ENCODE measurements at regions not wholly inside any gene's neighbourhood (a gene's known extent, or its start where the extent isn't known, plus 50 kb on each side); places are given as distances from the start of the nearest gene placed in this dataset.

DNA sequence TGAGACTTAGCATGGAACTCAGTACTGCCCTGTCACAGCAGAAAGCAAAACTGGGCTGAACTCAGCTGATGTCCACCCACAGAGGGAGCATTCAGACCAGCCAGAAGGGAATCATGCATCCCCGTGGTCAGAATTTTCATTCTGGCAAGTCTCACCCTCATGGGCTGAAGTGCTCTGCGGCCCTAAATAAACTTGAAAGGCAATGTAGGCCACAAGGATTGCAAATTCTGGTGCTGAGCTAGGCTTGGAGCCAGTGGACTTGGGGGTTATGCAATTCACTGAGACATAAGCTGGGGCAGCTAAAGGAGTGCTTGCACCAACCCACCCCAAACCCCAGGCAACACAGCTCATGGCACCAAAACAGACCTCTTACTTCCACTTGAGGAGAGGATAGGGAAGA lies 494.1 kb downstream of the GABRG1 start:
- FAIRE-seq = no peak
- H3K27ac ChIP-seq (ENCODE audit: insufficient read depth, low read depth, low read length) = no peak overlapping the region

More for the DNA sequence above, 494.1 kb downstream of the GABRG1 start:
- Histone ChIP-seq H3K4me2 (ENCODE audit: insufficient read depth, low read length) (no peak overlapping the region), H3K4me3 (replicated peaks in 1 of 3; ENCODE audit: insufficient read depth in 1 of 3, low read depth in 1 of 3, low read length in 3 of 3) (no peak overlapping the region), H3K27me3 (ENCODE audit: control insufficient read depth in 2 of 2, insufficient read depth in 2 of 2, low read length in 2 of 2) (no peaks in the 10 kb centered on the region), H3K79me2 (ENCODE audit: control insufficient read depth, insufficient read depth, low read length) (no peaks in the 10 kb centered on the region), H2AFZ (ENCODE audit: low read depth, low read length) (no peak overlapping the region), H3K9me1 (replicated peaks; ENCODE audit: control insufficient read depth, extremely low read depth, insufficient read depth, low read length) (no peaks in the 10 kb centered on the region), H3K36me3 (ENCODE audit: control insufficient read depth in 2 of 2, extremely low read depth in 1 of 2, insufficient read depth in 2 of 2, low read length in 2 of 2) (no peaks in the 10 kb centered on the region), H3K9me3 (replicated peaks; ENCODE audit: control insufficient read depth, insufficient read depth, low read length) (no peaks in the 10 kb centered on the region), H3K4me1 (ENCODE audit: control insufficient read depth, extremely low read depth, insufficient read depth, low read length) (no peaks in the 10 kb centered on the region), H3K9ac (replicated peaks; ENCODE audit: extremely low read depth, insufficient read depth, low read length) (no peak overlapping the region), H4K20me1 (replicated peaks; ENCODE audit: control insufficient read depth, extremely low read depth, insufficient read depth, low read length) (no peaks in the 10 kb centered on the region)
- BruUV-seq (replicated peaks) = no TSS peak
- ChIA-PET POLR2A (no interaction called here), CTCF (no interaction called here)
- intact Hi-C loops (cut with micrococcal nuclease) = no loop called here
- dilution Hi-C loops (cut with MboI; ENCODE audit: extremely low pct_ligation_motif_present, low sequenced_read_pairs) = no loop called here
- no peak for DNase-seq (ENCODE audit: low read depth, low spot score)
- TF ChIP-seq, protein P1, sequence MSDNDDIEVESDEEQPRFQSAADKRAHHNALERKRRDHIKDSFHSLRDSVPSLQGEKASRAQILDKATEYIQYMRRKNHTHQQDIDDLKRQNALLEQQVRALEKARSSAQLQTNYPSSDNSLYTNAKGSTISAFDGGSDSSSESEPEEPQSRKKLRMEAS (IDR thresholded peaks at IDR 0.05; ENCODE audit: insufficient read depth, insufficient read length) = no peak
- TF ChIP-seq, protein P2, sequence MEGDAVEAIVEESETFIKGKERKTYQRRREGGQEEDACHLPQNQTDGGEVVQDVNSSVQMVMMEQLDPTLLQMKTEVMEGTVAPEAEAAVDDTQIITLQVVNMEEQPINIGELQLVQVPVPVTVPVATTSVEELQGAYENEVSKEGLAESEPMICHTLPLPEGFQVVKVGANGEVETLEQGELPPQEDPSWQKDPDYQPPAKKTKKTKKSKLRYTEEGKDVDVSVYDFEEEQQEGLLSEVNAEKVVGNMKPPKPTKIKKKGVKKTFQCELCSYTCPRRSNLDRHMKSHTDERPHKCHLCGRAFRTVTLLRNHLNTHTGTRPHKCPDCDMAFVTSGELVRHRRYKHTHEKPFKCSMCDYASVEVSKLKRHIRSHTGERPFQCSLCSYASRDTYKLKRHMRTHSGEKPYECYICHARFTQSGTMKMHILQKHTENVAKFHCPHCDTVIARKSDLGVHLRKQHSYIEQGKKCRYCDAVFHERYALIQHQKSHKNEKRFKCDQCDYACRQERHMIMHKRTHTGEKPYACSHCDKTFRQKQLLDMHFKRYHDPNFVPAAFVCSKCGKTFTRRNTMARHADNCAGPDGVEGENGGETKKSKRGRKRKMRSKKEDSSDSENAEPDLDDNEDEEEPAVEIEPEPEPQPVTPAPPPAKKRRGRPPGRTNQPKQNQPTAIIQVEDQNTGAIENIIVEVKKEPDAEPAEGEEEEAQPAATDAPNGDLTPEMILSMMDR (IDR thresholded peaks at IDR 0.05; ENCODE audit: extremely low read depth in 1 of 2, insufficient read depth in 1 of 2, low read depth in 1 of 2, low read length in 2 of 2) = no peak
- TF ChIP-seq POLR2A (IDR thresholded peaks at IDR 0.05; ENCODE audit: low read depth, low read length) = no peak
- no peak for TF ChIP-seq FOS (IDR thresholded peaks at IDR 0.05; ENCODE audit: borderline replicate concordance, insufficient read depth, low read length)
- no peak for TF ChIP-seq POLR2AphosphoS5 (IDR thresholded peaks at IDR 0.05; ENCODE audit: insufficient read depth, low read depth, low read length)
- no peak for TF ChIP-seq MYC (IDR thresholded peaks at IDR 0.05; ENCODE audit: low read depth, low read length)
- no peak for TF ChIP-seq EZH2 (IDR thresholded peaks at IDR 0.05; ENCODE audit: borderline replicate concordance, low read depth, low read length, severe bottlenecking)
- no peak for TF ChIP-seq GATA2 (IDR thresholded peaks at IDR 0.05; ENCODE audit: insufficient read depth, insufficient read length, low read depth, low read length)
- no peak for TF ChIP-seq JUN (IDR thresholded peaks at IDR 0.05; ENCODE audit: borderline replicate concordance, insufficient read depth, insufficient read length, low read depth)

Measured in endothelial cell of umbilical vein (primary cell).